HG02759 (cell line): ENCODE measurements at regions not wholly inside any gene's neighbourhood (a gene's known extent, or its start where the extent isn't known, plus 50 kb on each side); places are given as distances from the start of the nearest gene placed in this dataset.
"Not testable (repeated sequence)": the region's sequence is repeated elsewhere in the genome, so short reads cannot be mapped to it uniquely, and the experiment has no call there.

Experiments
- ATAC-seq: cut with Tn5 transposase; IDR thresholded peaks from one replicate; pipeline ENCODE4 v1.9.1; 2021; ENCODE audit warnings: mild to moderate bottlenecking, moderate library complexity; ENCODE audit not compliant: unreplicated experiment

DNA sequence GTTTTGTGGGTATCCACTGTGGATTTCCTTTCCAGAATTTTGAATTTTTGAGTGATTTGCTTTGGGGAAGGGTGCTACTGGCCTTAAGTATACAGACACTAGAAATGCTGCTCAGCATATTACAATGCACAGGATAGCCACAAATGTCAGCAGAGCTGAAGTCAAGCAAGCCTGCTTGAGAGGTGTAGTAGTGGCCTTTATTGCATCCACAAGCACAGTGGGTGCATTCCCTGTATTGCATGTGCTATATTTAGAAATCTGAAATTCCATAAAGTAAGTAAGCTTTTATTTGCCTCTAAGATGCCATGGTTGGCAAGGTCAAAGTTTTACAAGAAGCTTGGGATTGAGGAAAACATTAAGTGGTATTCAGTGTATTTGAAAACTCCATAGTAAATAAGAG, 79.5 kb upstream of the ZNF91 start:
- ATAC-seq = no peak

DNA sequence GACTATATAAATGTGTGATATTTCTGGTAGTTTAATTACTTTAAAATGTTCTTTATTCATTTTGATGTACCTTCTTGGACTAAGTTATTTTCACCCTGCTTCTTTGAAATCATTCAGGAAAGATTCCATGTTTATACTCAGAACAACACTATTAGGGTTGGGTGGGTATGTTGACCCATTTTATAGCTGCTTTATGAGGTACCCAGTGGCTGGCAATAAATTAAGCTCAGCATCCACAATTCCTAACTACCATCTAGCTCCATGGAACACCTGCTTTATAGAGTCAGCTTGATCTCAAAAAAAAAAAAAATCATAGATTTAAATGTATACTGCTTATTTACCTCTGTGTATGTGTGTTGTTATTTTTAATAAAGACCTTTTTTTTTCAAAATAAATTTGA, 78.9 kb upstream of the ZNF91 start:
- no peak for ATAC-seq

DNA sequence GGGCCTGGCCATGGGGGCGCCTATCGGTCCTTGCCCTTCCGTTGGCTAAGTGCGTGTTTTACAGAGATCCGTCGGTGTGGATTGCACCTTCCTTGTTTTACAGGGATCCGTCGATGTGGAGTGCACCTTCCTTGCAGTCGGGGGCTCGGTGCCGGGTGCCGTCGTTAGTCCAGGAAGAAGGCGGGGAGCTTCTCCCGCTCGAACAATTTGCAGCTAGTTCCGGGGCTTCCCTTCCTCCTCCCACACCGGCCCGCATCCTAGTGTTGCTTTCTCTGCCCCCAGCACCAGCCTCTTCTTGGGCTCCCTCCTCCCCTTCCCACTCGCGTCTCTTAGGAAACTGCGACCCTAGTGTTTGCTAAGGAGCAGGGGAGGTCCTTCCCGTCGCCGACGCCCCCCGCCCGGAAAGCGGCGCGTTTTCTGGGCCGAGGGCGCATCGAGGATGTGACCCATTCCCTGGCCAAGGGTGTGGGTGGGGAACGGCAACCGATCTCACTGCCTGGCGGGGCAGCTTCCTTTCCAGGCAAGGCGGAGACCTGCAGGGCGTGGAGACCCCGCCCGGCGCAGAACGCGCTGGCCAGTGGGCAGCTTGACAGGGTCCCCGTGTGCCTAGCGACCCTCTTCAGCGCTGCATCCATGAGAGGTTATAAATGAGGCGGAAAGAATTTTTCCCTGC, 75.7 kb upstream of the ZNF91 start:
- no peak for ATAC-seq

DNA sequence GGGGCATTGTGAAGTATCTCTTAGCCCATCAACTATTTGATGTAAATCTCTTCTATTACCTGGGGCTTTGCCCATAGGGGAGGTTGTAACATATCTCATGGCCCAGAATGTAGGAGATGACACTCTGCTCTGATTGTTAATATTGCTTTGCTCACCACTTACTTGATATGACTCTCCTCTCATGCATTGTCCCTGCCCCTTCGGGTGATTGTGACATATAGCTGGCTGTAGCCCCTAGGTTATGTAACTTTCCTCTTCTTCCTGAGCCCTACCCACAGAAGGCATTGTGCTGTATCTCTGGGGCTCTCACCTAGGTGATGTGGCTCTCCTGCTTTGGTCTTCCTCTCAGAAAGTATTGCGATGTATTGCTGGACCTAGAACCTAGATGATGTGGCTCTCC, 69.1 kb upstream of the ZNF91 start:
- ATAC-seq = not testable (repeated sequence)

DNA sequence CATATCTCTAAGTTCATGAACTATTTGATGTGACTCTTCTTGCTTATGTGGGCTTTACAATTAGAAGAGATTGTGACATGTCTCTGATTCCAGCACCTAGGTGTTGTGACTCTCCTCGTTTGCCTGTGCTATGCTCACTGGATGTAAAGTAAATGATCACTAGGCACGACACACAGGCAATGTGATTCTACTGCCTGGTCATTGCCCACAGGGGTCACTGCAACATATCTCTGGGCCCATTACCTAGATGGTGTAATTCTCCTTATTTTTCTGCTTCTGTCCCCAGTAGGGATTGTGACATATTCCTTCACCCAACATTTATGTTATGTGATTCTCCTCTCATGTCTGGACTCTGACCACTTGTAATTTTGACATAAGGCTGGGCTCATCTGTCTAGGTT, 65.8 kb upstream of the ZNF91 start:
- no peak for ATAC-seq

DNA sequence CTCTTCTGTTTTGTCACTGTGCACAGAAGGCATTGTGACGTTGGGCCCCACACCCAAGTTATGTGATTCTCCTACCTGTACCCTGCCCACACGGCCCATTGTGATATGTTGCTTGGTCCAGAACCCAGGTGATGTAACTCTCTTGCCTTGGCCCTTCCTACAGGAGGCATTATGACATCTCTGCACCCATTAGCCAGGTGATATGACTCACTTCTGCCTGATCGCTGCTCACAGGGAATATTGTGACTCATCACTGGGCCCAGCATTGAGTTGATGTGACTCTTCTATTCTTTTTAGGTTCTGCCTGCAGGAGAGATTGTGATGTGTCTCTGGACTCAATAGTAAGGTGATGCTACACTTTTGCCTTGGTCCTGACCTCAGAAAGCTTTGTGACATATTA, 65.4 kb upstream of the ZNF91 start:
- ATAC-seq = no peak
